ENCODE measurements at regions not wholly inside any gene's neighbourhood (a gene's known extent, or its start where the extent isn't known, plus 50 kb on each side); places are given as distances from the start of the nearest gene placed in this dataset.

DNA sequence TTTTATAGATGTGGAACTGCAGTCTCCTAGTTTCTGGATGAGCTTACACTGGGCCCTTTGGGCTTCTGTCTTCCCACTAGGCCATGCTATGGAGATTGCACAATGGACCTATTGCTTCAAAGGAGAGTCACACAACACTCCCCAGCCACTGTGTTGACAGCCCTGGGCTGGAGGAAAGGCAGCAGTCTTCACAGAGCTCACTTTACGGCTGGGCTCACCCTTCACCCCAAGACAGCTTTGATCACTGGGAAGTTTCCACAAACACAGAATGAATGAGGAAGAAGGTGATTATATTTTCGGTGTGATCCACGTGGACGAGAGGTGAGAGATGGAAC lies 92.7 kb upstream of the GDF10 start:
- DNase-seq (ENCODE audit: extremely low spot score), result no peak
- intact Hi-C loops (cut with DNase I), result no loop called here
- Histone ChIP-seq H3K27ac (replicated peaks in 1 of 4) (no peak overlapping the region), H3K9me3 (no peaks in the 10 kb centered on the region), H3K4me1 (no peaks in the 10 kb centered on the region), H3K27me3 (no peaks in the 10 kb centered on the region), H3K36me3 (no peaks in the 10 kb centered on the region), H3K4me3 (no peak overlapping the region)
- TF ChIP-seq, protein P1, sequence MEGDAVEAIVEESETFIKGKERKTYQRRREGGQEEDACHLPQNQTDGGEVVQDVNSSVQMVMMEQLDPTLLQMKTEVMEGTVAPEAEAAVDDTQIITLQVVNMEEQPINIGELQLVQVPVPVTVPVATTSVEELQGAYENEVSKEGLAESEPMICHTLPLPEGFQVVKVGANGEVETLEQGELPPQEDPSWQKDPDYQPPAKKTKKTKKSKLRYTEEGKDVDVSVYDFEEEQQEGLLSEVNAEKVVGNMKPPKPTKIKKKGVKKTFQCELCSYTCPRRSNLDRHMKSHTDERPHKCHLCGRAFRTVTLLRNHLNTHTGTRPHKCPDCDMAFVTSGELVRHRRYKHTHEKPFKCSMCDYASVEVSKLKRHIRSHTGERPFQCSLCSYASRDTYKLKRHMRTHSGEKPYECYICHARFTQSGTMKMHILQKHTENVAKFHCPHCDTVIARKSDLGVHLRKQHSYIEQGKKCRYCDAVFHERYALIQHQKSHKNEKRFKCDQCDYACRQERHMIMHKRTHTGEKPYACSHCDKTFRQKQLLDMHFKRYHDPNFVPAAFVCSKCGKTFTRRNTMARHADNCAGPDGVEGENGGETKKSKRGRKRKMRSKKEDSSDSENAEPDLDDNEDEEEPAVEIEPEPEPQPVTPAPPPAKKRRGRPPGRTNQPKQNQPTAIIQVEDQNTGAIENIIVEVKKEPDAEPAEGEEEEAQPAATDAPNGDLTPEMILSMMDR (IDR thresholded peaks at IDR 0.05), result no peak
- TF ChIP-seq EP300 (IDR thresholded peaks at IDR 0.05) (no peak), POLR2A (IDR thresholded peaks at IDR 0.05; ENCODE audit: low read depth) (no peak), POLR2AphosphoS5 (IDR thresholded peaks at IDR 0.05) (no peak)
- 79% methylated on average over 4 of the region's 4 CpGs for WGBS

DNA sequence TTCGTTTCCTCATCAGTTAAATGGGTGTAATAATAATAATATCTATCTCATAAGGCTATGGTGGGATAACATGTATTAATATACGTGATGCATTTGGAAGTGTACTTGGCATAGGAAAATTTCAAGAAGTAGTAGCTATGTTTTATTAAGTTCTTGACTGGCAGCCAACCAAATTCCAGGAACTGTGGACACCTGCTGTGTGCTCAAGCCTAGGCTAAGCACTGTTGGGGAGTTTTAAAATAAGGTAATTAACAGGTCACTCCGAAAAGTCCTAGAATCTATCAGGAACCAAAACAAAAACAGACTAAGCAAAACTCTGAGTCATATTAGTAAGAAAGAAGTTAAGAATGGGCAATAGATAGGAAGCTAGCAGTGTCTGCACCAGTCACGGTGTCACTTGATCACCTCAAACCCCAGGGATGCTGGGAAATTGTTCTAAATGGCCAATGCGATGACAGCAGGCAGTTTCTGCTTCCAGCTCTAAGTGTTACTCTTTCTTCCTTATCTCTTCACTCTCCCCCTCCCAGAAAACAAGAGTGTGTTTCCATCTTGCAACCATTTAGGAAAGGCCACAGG lies 92.0 kb upstream of the GDF10 start:
- no peak for DNase-seq (ENCODE audit: extremely low spot score)
- H3K27me3 ChIP-seq, result no peaks in the 10 kb centered on the region
- no peak overlapping the region for H3K4me3 ChIP-seq
- intact Hi-C loops (cut with DNase I), result no loop called here
- H3K9me3 ChIP-seq, result no peaks in the 10 kb centered on the region
- H3K36me3 ChIP-seq, result no peaks in the 10 kb centered on the region
- H3K4me1 ChIP-seq, result no peaks in the 10 kb centered on the region
- TF ChIP-seq EP300 (IDR thresholded peaks at IDR 0.05) (no peak), POLR2A (IDR thresholded peaks at IDR 0.05; ENCODE audit: low read depth) (no peak), POLR2AphosphoS5 (IDR thresholded peaks at IDR 0.05) (no peak)
- TF ChIP-seq, protein P1 (IDR thresholded peaks at IDR 0.05), result no peak
- H3K27ac ChIP-seq (replicated peaks in 1 of 4), result no peak overlapping the region
- WGBS, result 81% methylated on average over 5 of the region's 5 CpGs

- TF ChIP-seq POLR2AphosphoS5 (IDR thresholded peaks at IDR 0.05), result no peak
- TF ChIP-seq POLR2A (IDR thresholded peaks at IDR 0.05; ENCODE audit: low read depth), result no peak
- no peak for TF ChIP-seq EP300 (IDR thresholded peaks at IDR 0.05)
- WGBS, result 76% methylated on average over 1 of the region's 1 CpG
Measured at GRCh38 chr10:47209466-47209865, 90.5 kb upstream of the GDF10 start.

GRCh38 chr10:47214520-47214919 lies 85.5 kb upstream of the GDF10 start:
- intact Hi-C loops (cut with DNase I), result no loop called here
- DNase-seq (ENCODE audit: extremely low spot score), result no peak
- H3K27me3 ChIP-seq, result no peaks in the 10 kb centered on the region
- H3K9me3 ChIP-seq, result no peaks in the 10 kb centered on the region
- H3K4me1 ChIP-seq, result peaks cover 0 to 5% (median 2%) of the 10 kb centered on the region in 4 donors
- TF ChIP-seq POLR2A (IDR thresholded peaks at IDR 0.05; ENCODE audit: low read depth), result no peak
- TF ChIP-seq, protein P1 (IDR thresholded peaks at IDR 0.05), result no peak
- TF ChIP-seq POLR2AphosphoS5 (IDR thresholded peaks at IDR 0.05), result no peak
- no peak for TF ChIP-seq EP300 (IDR thresholded peaks at IDR 0.05)
- no peaks in the 10 kb centered on the region for H3K36me3 ChIP-seq
- H3K27ac ChIP-seq (replicated peaks in 1 of 4), result no peak overlapping the region
- H3K4me3 ChIP-seq, result no peak overlapping the region

More at GRCh38 chr10:47209466-47209865, 90.5 kb upstream of the GDF10 start:
- no peaks in the 10 kb centered on the region for H3K4me1 ChIP-seq
- DNase-seq (ENCODE audit: extremely low spot score), result no peak
- intact Hi-C loops (cut with DNase I), result no loop called here
- H3K27me3 ChIP-seq, result no peaks in the 10 kb centered on the region
- no peaks in the 10 kb centered on the region for H3K36me3 ChIP-seq
- H3K9me3 ChIP-seq, result no peaks in the 10 kb centered on the region
- H3K4me3 ChIP-seq, result no peak overlapping the region
- no peak overlapping the region for H3K27ac ChIP-seq (replicated peaks in 1 of 4)

DNA sequence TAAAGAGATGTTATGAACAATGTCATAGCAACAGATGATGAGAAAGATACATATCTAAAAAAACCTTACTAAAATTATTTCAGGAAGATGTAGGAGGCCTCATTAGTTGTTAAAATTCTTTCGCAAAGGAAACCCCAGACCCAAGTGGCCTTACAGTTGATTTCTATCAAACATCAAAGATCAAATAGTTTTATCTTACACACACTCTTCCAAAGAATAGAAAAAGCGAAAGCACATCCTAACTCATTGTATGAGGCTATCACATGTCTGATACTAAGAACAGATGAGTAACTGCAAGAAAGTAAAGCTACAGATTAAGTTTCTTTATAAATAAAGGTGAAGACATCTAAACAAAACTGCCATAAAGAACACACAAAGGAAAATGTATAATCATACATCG lies 82.9 kb upstream of the GDF10 start:
- intact Hi-C loops (cut with DNase I), result no loop called here
- H3K9me3 ChIP-seq, result no peaks in the 10 kb centered on the region
- H3K4me1 ChIP-seq, result peaks cover 0 to 5% (median 2%) of the 10 kb centered on the region in 4 donors
- WGBS, result 54% methylated on average over 3 of the region's 3 CpGs
- no peak overlapping the region for H3K4me3 ChIP-seq
- DNase-seq (ENCODE audit: extremely low spot score), result no peak
- H3K27ac ChIP-seq (replicated peaks in 1 of 4), result no peak overlapping the region
- H3K36me3 ChIP-seq, result no peaks in the 10 kb centered on the region
- no peaks in the 10 kb centered on the region for H3K27me3 ChIP-seq
- TF ChIP-seq POLR2AphosphoS5 (IDR thresholded peaks at IDR 0.05) (no peak), EP300 (IDR thresholded peaks at IDR 0.05) (no peak), POLR2A (IDR thresholded peaks at IDR 0.05; ENCODE audit: low read depth) (no peak)
- TF ChIP-seq, protein P1 (IDR thresholded peaks at IDR 0.05), result no peak

All from esophagus muscularis mucosa (tissue), 4 donors.